ENCODE measurements at regions not wholly inside any gene's neighbourhood (a gene's known extent, or its start where the extent isn't known, plus 50 kb on each side); places are given as distances from the start of the nearest gene placed in this dataset.

DNA sequence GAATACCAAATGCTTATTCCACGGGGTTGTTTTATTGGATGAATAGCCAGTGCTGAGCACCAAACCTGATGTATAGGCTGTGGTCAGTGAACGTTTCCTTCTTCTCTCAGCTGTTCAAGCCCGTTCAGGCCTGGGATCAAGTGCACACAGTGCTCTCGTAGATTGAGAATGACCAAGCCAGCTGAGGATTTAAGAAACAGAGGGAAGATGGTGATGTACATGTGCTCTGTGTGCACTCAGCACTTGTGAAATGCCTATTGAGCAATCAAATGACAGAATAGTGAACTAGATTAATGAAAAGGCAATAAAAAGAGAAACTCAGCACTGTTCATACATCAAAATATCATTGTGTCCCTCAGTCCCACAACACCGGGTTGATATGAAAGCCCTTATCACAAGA lies 302.5 kb downstream of the BMPER start:
- H3K4me1 ChIP-seq (ENCODE audit: insufficient read depth, low read length), result no peaks in the 10 kb centered on the region
- H3K36me3 Mint-ChIP-seq (ENCODE audit: low read depth, unreplicated experiment), result peaks cover 2% of the 10 kb centered on the region
- H3K79me2 ChIP-seq (ENCODE audit: insufficient read depth, low read length), result no peaks in the 10 kb centered on the region
- H3K4me3 Mint-ChIP-seq (ENCODE audit: unreplicated experiment), result no peak overlapping the region
- FAIRE-seq (no peak), DNase-seq (ENCODE audit: low read depth) (no peak)
- H3K27ac Mint-ChIP-seq (ENCODE audit: unreplicated experiment), result no peak overlapping the region
- H3K4me2 ChIP-seq (ENCODE audit: low read length), result no peak overlapping the region
- H3K9me3 ChIP-seq (ENCODE audit: insufficient read depth, low read depth, low read length), result no peaks in the 10 kb centered on the region
- no peak overlapping the region for H2AFZ ChIP-seq (ENCODE audit: low read depth, low read length)
- no peaks in the 10 kb centered on the region for H3K36me3 ChIP-seq (ENCODE audit: insufficient read depth, low read length)
- no peak overlapping the region for H3K27ac ChIP-seq (ENCODE audit: low read depth, low read length)
- H3K9ac ChIP-seq (ENCODE audit: low read length), result no peak overlapping the region
- H4K20me1 ChIP-seq (ENCODE audit: insufficient read depth, low read length), result no peaks in the 10 kb centered on the region
- TF ChIP-seq EZH2 (IDR thresholded peaks at IDR 0.05; ENCODE audit: insufficient read depth, low read length), result no peak
- TF ChIP-seq, protein P1, sequence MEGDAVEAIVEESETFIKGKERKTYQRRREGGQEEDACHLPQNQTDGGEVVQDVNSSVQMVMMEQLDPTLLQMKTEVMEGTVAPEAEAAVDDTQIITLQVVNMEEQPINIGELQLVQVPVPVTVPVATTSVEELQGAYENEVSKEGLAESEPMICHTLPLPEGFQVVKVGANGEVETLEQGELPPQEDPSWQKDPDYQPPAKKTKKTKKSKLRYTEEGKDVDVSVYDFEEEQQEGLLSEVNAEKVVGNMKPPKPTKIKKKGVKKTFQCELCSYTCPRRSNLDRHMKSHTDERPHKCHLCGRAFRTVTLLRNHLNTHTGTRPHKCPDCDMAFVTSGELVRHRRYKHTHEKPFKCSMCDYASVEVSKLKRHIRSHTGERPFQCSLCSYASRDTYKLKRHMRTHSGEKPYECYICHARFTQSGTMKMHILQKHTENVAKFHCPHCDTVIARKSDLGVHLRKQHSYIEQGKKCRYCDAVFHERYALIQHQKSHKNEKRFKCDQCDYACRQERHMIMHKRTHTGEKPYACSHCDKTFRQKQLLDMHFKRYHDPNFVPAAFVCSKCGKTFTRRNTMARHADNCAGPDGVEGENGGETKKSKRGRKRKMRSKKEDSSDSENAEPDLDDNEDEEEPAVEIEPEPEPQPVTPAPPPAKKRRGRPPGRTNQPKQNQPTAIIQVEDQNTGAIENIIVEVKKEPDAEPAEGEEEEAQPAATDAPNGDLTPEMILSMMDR (IDR thresholded peaks at IDR 0.05; ENCODE audit: insufficient read depth, low read depth, low read length), result no peak
- H3K4me1 Mint-ChIP-seq (ENCODE audit: low read depth, unreplicated experiment), result peaks cover 3% of the 10 kb centered on the region
- H3K27me3 ChIP-seq (ENCODE audit: insufficient read depth, low read length), result no peaks in the 10 kb centered on the region
- H3K4me3 ChIP-seq (ENCODE audit: insufficient read depth, low read depth, low read length), result no peak overlapping the region
- H3K9me3 Mint-ChIP-seq (ENCODE audit: unreplicated experiment), result no peaks in the 10 kb centered on the region
- H3K27me3 Mint-ChIP-seq (ENCODE audit: low read depth, unreplicated experiment), result no peaks in the 10 kb centered on the region

DNA sequence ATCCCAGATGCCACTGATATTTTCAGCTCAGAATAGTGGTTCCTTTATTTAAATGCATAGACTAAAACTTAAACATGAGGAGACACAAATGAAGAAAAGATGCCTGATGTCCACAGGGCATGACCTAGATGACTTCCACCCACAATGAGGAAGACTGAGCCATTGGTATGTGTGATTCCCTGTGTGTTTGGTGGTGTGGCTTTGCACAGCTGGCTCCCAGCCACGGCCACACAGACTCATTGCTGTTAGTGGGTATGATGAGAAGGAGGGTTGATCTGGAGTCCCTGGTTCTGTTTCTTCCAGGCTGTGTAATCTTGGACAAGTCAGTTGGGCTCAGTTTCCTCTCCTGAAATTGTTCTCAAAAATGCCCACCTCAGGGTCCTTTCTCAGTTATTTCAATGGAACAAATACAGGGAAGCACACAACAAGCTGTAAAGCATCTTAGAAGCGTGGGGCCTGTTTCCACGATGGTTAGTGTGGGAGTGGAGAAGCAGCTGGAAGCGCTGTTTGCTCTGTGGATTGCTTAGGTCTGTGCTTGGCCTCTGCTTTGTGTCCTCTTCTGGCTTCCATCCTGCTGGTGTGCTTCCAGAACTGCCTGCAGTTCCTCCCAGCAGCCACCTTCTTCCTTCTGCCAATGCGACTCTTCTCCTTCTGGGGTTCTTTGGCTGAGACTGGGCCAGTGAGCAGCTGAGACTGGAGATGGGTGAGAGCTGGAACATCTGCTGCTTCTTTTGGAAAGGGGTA lies 303.7 kb downstream of the BMPER start:
- H3K27me3 Mint-ChIP-seq (ENCODE audit: low read depth, unreplicated experiment), result no peaks in the 10 kb centered on the region
- H3K4me3 Mint-ChIP-seq (ENCODE audit: unreplicated experiment), result no peak overlapping the region
- H3K36me3 ChIP-seq (ENCODE audit: insufficient read depth, low read length), result no peaks in the 10 kb centered on the region
- no peaks in the 10 kb centered on the region for H3K9me3 Mint-ChIP-seq (ENCODE audit: unreplicated experiment)
- no peak for FAIRE-seq
- H3K27ac Mint-ChIP-seq (ENCODE audit: unreplicated experiment), result no peak overlapping the region
- H3K9ac ChIP-seq (ENCODE audit: low read length), result no peak overlapping the region
- no peak overlapping the region for H3K4me2 ChIP-seq (ENCODE audit: low read length)
- no peaks in the 10 kb centered on the region for H3K79me2 ChIP-seq (ENCODE audit: insufficient read depth, low read length)
- no peaks in the 10 kb centered on the region for H4K20me1 ChIP-seq (ENCODE audit: insufficient read depth, low read length)
- no peak overlapping the region for H2AFZ ChIP-seq (ENCODE audit: low read depth, low read length)
- DNase-seq (ENCODE audit: low read depth), result no peak
- no peak overlapping the region for H3K4me3 ChIP-seq (ENCODE audit: insufficient read depth, low read depth, low read length)
- no peaks in the 10 kb centered on the region for H3K9me3 ChIP-seq (ENCODE audit: insufficient read depth, low read depth, low read length)
- no peak overlapping the region for H3K27ac ChIP-seq (ENCODE audit: low read depth, low read length)
- no peaks in the 10 kb centered on the region for H3K4me1 ChIP-seq (ENCODE audit: insufficient read depth, low read length)
- H3K4me1 Mint-ChIP-seq (ENCODE audit: low read depth, unreplicated experiment), result peaks cover 3% of the 10 kb centered on the region
- TF ChIP-seq EZH2 (IDR thresholded peaks at IDR 0.05; ENCODE audit: insufficient read depth, low read length), result no peak
- TF ChIP-seq, protein P1 (IDR thresholded peaks at IDR 0.05; ENCODE audit: insufficient read depth, low read depth, low read length), result no peak
- H3K27me3 ChIP-seq (ENCODE audit: insufficient read depth, low read length), result no peaks in the 10 kb centered on the region
- peaks cover 2% of the 10 kb centered on the region for H3K36me3 Mint-ChIP-seq (ENCODE audit: low read depth, unreplicated experiment)

- TF ChIP-seq, protein P1 (IDR thresholded peaks at IDR 0.05; ENCODE audit: insufficient read depth, low read depth, low read length), result no peak
- no peak for TF ChIP-seq EZH2 (IDR thresholded peaks at IDR 0.05; ENCODE audit: insufficient read depth, low read length)
- H2AFZ ChIP-seq (ENCODE audit: low read depth, low read length), result no peak overlapping the region
- Mint-ChIP-seq H3K4me1 (ENCODE audit: low read depth, unreplicated experiment) (peaks cover 3% of the 10 kb centered on the region), H3K36me3 (ENCODE audit: low read depth, unreplicated experiment) (peaks cover 2% of the 10 kb centered on the region), H3K27ac (ENCODE audit: unreplicated experiment) (no peak overlapping the region), H3K27me3 (ENCODE audit: low read depth, unreplicated experiment) (peaks cover under 1% of the 10 kb centered on the region), H3K4me3 (ENCODE audit: unreplicated experiment) (no peak overlapping the region), H3K9me3 (ENCODE audit: unreplicated experiment) (no peaks in the 10 kb centered on the region)
- FAIRE-seq, result no peak
- H3K4me3 ChIP-seq (ENCODE audit: insufficient read depth, low read depth, low read length), result no peak overlapping the region
- DNase-seq (ENCODE audit: low read depth), result no peak
- H3K4me1 ChIP-seq (ENCODE audit: insufficient read depth, low read length), result no peaks in the 10 kb centered on the region
- no peak overlapping the region for H3K27ac ChIP-seq (ENCODE audit: low read depth, low read length)
- no peaks in the 10 kb centered on the region for H3K79me2 ChIP-seq (ENCODE audit: insufficient read depth, low read length)
- no peaks in the 10 kb centered on the region for H3K27me3 ChIP-seq (ENCODE audit: insufficient read depth, low read length)
- no peak overlapping the region for H3K9ac ChIP-seq (ENCODE audit: low read length)
- H4K20me1 ChIP-seq (ENCODE audit: insufficient read depth, low read length), result no peaks in the 10 kb centered on the region
- no peak overlapping the region for H3K4me2 ChIP-seq (ENCODE audit: low read length)
- H3K36me3 ChIP-seq (ENCODE audit: insufficient read depth, low read length), result no peaks in the 10 kb centered on the region
- no peaks in the 10 kb centered on the region for H3K9me3 ChIP-seq (ENCODE audit: insufficient read depth, low read depth, low read length)
Observed at GRCh38 chr7:34211018-34211417, 305.7 kb downstream of the BMPER start.
